Testis (tissue), 2 donors: ENCODE measurements at regions not wholly inside any gene's neighbourhood (a gene's known extent, or its start where the extent isn't known, plus 50 kb on each side); places are given as distances from the start of the nearest gene placed in this dataset.

ENCODE experiments used
- DNase-seq: peaks from one replicate; pipeline ENCODE4 v3.0.0-alpha.2; 2019
- H3K27ac ChIP-seq, 2 donors: fragments of 200-600 bp; sonication (generic); one replicate each; pipeline ENCODE4 v1.5.1; 2019
- H3K27me3 ChIP-seq: fragments of 200-600 bp; sonication (generic); one replicate; pipeline ENCODE4 v1.5.1; 2019
- H3K36me3 ChIP-seq: fragments of 200-600 bp; sonication (generic); one replicate; pipeline ENCODE4 v1.5.1; 2017; ENCODE audit warnings: low read depth; ENCODE audit errors: missing control alignments
- H3K4me1 ChIP-seq: fragments of 200-600 bp; sonication (generic); one replicate; pipeline ENCODE4 v1.5.1; 2019
- H3K4me3 ChIP-seq, 2 donors: fragments of 200-600 bp; sonication (generic); one replicate each; pipeline ENCODE4 v1.5.1; 2017 to 2019
- H3K9me3 ChIP-seq: fragments of 200-600 bp; sonication (generic); one replicate; pipeline ENCODE4 v1.5.1; 2017
- CTCF ChIP-seq, 3 experiments: fragments of 450-650 bp in 2 of 3; fragments of 200-600 bp in 1 of 3; sonication (generic) in 1 of 3; IDR thresholded peaks; one replicate each; pipeline ENCODE4 v1.5.1; 2016 to 2019; ENCODE audit warnings: antibody characterized with exemption in 3 of 3, mild to moderate bottlenecking in 2 of 3, moderate library complexity in 1 of 3
- POLR2A ChIP-seq: fragments of 450-650 bp; IDR thresholded peaks from one replicate; pipeline ENCODE4 v1.6.1; 2017; ENCODE audit warnings: antibody characterized with exemption, mild to moderate bottlenecking, moderate library complexity
- WGBS, 2 donors: methylation state at CpG; one replicate each; pipeline ENCODE4 v1.1.5; 2018; 5-methylcytosine and 5-hydroxymethylcytosine counted together
- intact Hi-C: fragments of 100-400 bp; cut with DNase I; formaldehyde crosslinking; loops from one replicate; pipeline ENCODE4 v1.15.1; 2023; ENCODE audit warnings: low total_unique reads

GRCh38 chr18:22514655-22515054, 96.9 kb upstream of the CTAGE1 start:
- H3K4me3 ChIP-seq, result no peak overlapping the region
- H3K27me3 ChIP-seq, result no peaks in the 10 kb centered on the region
- no peaks in the 10 kb centered on the region for H3K36me3 ChIP-seq
- no peaks in the 10 kb centered on the region for H3K9me3 ChIP-seq
- WGBS, 2 donors, result 79 to 81% methylated on average over 3 of the region's 4 CpGs
- peaks cover 5% of the 10 kb centered on the region for H3K4me1 ChIP-seq
- intact Hi-C loops, result no loop called here
- TF ChIP-seq CTCF (IDR thresholded peaks at IDR 0.05) (no peak), POLR2A (no peak)
- no peak overlapping the region for H3K27ac ChIP-seq
- no peak for DNase-seq

- H3K27me3 ChIP-seq, result no peaks in the 10 kb centered on the region
- H3K27ac ChIP-seq, result no peak overlapping the region
- no peak overlapping the region for H3K4me3 ChIP-seq
- H3K9me3 ChIP-seq, result no peaks in the 10 kb centered on the region
- H3K4me1 ChIP-seq, result peaks cover 5% of the 10 kb centered on the region
- intact Hi-C loops, result no loop called here
- WGBS, 2 donors, result 76 to 80% methylated on average over 6 to 9 of the region's 9 CpGs
- DNase-seq, result no peak
- H3K36me3 ChIP-seq, result no peaks in the 10 kb centered on the region
- TF ChIP-seq POLR2A (no peak), CTCF (IDR thresholded peaks at IDR 0.05) (no peak)
Observed at GRCh38 chr18:22515250-22515649, 97.5 kb upstream of the CTAGE1 start.

GRCh38 chr18:22517356-22517755, 99.6 kb upstream of the CTAGE1 start:
- TF ChIP-seq POLR2A (no peak), CTCF (IDR thresholded peaks at IDR 0.05) (no peak)
- Histone ChIP-seq H3K27ac (peak overlapping the region in 1 of 2 donors; percentile 9), H3K27me3 (no peaks in the 10 kb centered on the region), H3K9me3 (no peaks in the 10 kb centered on the region), H3K36me3 (no peaks in the 10 kb centered on the region), H3K4me3 (no peak overlapping the region), H3K4me1 (peaks cover 5% of the 10 kb centered on the region)
- intact Hi-C loops, result no loop called here
- no peak for DNase-seq
- WGBS, 2 donors, result 26 to 39% methylated on average over 2 of the region's 2 CpGs

GRCh38 chr18:22521026-22521707, 103.5 kb upstream of the CTAGE1 start:
- Histone ChIP-seq H3K27ac (no peak overlapping the region), H3K36me3 (no peaks in the 10 kb centered on the region), H3K27me3 (no peaks in the 10 kb centered on the region), H3K4me1 (peaks cover 5% of the 10 kb centered on the region), H3K4me3 (no peak overlapping the region), H3K9me3 (no peaks in the 10 kb centered on the region)
- TF ChIP-seq CTCF (IDR thresholded peaks at IDR 0.05) (no peak), POLR2A (no peak)
- 50 to 69% methylated on average over 6 of the region's 6 CpGs for WGBS, 2 donors
- intact Hi-C loops, result no loop called here
- no peak for DNase-seq

GRCh38 chr18:22523481-22523880, 105.8 kb upstream of the CTAGE1 start:
- DNase-seq, result no peak
- no peaks in the 10 kb centered on the region for H3K4me1 ChIP-seq

More at GRCh38 chr18:22523481-22523880, 105.8 kb upstream of the CTAGE1 start:
- no peaks in the 10 kb centered on the region for H3K27me3 ChIP-seq
- intact Hi-C loops, result no loop called here
- no peak overlapping the region for H3K4me3 ChIP-seq
- H3K36me3 ChIP-seq, result no peaks in the 10 kb centered on the region
- H3K27ac ChIP-seq, result no peak overlapping the region
- WGBS, 2 donors, result 56 to 71% methylated on average over 2 of the region's 2 CpGs
- TF ChIP-seq CTCF (IDR thresholded peaks at IDR 0.05) (no peak), POLR2A (no peak)
- no peaks in the 10 kb centered on the region for H3K9me3 ChIP-seq
